ENCODE measurements at regions not wholly inside any gene's neighbourhood (a gene's known extent, or its start where the extent isn't known, plus 50 kb on each side); places are given as distances from the start of the nearest gene placed in this dataset.

GRCh38 chr2:167544602-167545001 is 656.3 kb downstream of the XIRP2 start:
- DNase-seq (ENCODE audit: insufficient read length, low spot score) (no peak), FAIRE-seq (no peak)

GRCh38 chr2:167543721-167544120 is 655.4 kb downstream of the XIRP2 start:
- no peak for FAIRE-seq
- DNase-seq (ENCODE audit: insufficient read length, low spot score), result no peak

GRCh38 chr2:167537743-167538142 is 649.5 kb downstream of the XIRP2 start:
- no peak for DNase-seq (ENCODE audit: insufficient read length, low spot score)
- FAIRE-seq, result no peak

- FAIRE-seq, result no peak
- no peak for DNase-seq (ENCODE audit: insufficient read length, low spot score)
Observed at GRCh38 chr2:167534443-167534842, 646.2 kb downstream of the XIRP2 start.

GRCh38 chr2:167524786-167525185 is 636.5 kb downstream of the XIRP2 start:
- FAIRE-seq, result no peak
- no peak for DNase-seq (ENCODE audit: insufficient read length, low spot score)

GRCh38 chr2:167510071-167510759 is 621.9 kb downstream of the XIRP2 start:
- DNase-seq (ENCODE audit: insufficient read length, low spot score), result no peak
- no peak for FAIRE-seq

- DNase-seq (ENCODE audit: insufficient read length, low spot score) (peak; percentile 5), FAIRE-seq (no peak)
Observed at GRCh38 chr2:167509586-167509985, 621.3 kb downstream of the XIRP2 start.

GRCh38 chr2:167508709-167509108 is 620.4 kb downstream of the XIRP2 start:
- DNase-seq (ENCODE audit: insufficient read length, low spot score) (no peak), FAIRE-seq (no peak)

GRCh38 chr2:167506395-167506794 is 618.1 kb downstream of the XIRP2 start:
- DNase-seq (ENCODE audit: insufficient read length, low spot score) (no peak), FAIRE-seq (no peak)

- no peak for DNase-seq (ENCODE audit: insufficient read length, low spot score)
- no peak for FAIRE-seq
Observed at GRCh38 chr2:167504695-167505094, 616.4 kb downstream of the XIRP2 start.

GRCh38 chr2:167504061-167504460 is 615.8 kb downstream of the XIRP2 start:
- FAIRE-seq, result no peak
- DNase-seq (ENCODE audit: insufficient read length, low spot score), result no peak

GRCh38 chr2:167501618-167502017 is 613.3 kb downstream of the XIRP2 start:
- FAIRE-seq, result no peak
- no peak for DNase-seq (ENCODE audit: insufficient read length, low spot score)

GRCh38 chr2:167493862-167494261 is 605.6 kb downstream of the XIRP2 start:
- no peak for DNase-seq (ENCODE audit: insufficient read length, low spot score)
- no peak for FAIRE-seq

GRCh38 chr2:167492486-167492885 is 604.2 kb downstream of the XIRP2 start:
- no peak for DNase-seq (ENCODE audit: insufficient read length, low spot score)
- FAIRE-seq, result no peak

- no peak for DNase-seq (ENCODE audit: insufficient read length, low spot score)
- no peak for FAIRE-seq
Observed at GRCh38 chr2:167491788-167492187, 603.5 kb downstream of the XIRP2 start.

- no peak for FAIRE-seq
- no peak for DNase-seq (ENCODE audit: insufficient read length, low spot score)
Observed at GRCh38 chr2:167490455-167490854, 602.2 kb downstream of the XIRP2 start.

GRCh38 chr2:167489325-167489724 is 601.0 kb downstream of the XIRP2 start:
- FAIRE-seq, result no peak
- DNase-seq (ENCODE audit: insufficient read length, low spot score), result no peak

GRCh38 chr2:167487728-167488127 is 599.4 kb downstream of the XIRP2 start:
- FAIRE-seq, result no peak

GRCh38 chr2:167484875-167485274 is 596.6 kb downstream of the XIRP2 start:
- FAIRE-seq, result no peak

More at GRCh38 chr2:167487728-167488127, 599.4 kb downstream of the XIRP2 start:
- no peak for DNase-seq (ENCODE audit: insufficient read length, low spot score)

GRCh38 chr2:167480986-167481309 is 592.7 kb downstream of the XIRP2 start:
- no peak for FAIRE-seq
- no peak for DNase-seq (ENCODE audit: insufficient read length, low spot score)

More at GRCh38 chr2:167484875-167485274, 596.6 kb downstream of the XIRP2 start:
- no peak for DNase-seq (ENCODE audit: insufficient read length, low spot score)

- DNase-seq (ENCODE audit: insufficient read length, low spot score), result no peak
- FAIRE-seq, result no peak
Observed at GRCh38 chr2:167480232-167480985, 592.1 kb downstream of the XIRP2 start.

- DNase-seq (ENCODE audit: insufficient read length, low spot score), result no peak
- FAIRE-seq, result no peak
Observed at GRCh38 chr2:167478196-167478595, 589.9 kb downstream of the XIRP2 start.

Measured in HTR-8/SVneo (cell line).